ENCODE measurements at regions not wholly inside any gene's neighbourhood (a gene's known extent, or its start where the extent isn't known, plus 50 kb on each side); places are given as distances from the start of the nearest gene placed in this dataset.

GRCh38 chr5:101843055-101843454, 453.0 kb downstream of the SLCO4C1 start:
- Histone ChIP-seq H3K9me3 (replicated peaks in 1 of 3) (no peaks in the 10 kb centered on the region), H3K4me1 (replicated peaks in 1 of 2) (no peaks in the 10 kb centered on the region), H3K27me3 (no peaks in the 10 kb centered on the region), H3K4me3 (no peak overlapping the region), H3K36me3 (replicated peaks in 1 of 2) (no peaks in the 10 kb centered on the region), H3K27ac (no peak overlapping the region)
- no peak for DNase-seq
- intact Hi-C loops (cut with DNase I) = no loop called here
- TF ChIP-seq POLR2A (IDR thresholded peaks at IDR 0.05) (no peak), CTCF (IDR thresholded peaks at IDR 0.05) (no peak)
- WGBS, 4 donors = 64 to 81% (median 76%) methylated on average over 1 of the region's 1 CpG

GRCh38 chr5:101838435-101838834, 457.6 kb downstream of the SLCO4C1 start:
- DNase-seq = no peak
- 51 to 61% (median 57%) methylated on average over 5 of the region's 5 CpGs for WGBS, 4 donors
- no peak for TF ChIP-seq POLR2A (IDR thresholded peaks at IDR 0.05)
- no peak for TF ChIP-seq CTCF (IDR thresholded peaks at IDR 0.05)
- no peaks in the 10 kb centered on the region for H3K27me3 ChIP-seq
- H3K9me3 ChIP-seq (replicated peaks in 1 of 3) = no peaks in the 10 kb centered on the region
- intact Hi-C loops (cut with DNase I) = no loop called here
- no peak overlapping the region for H3K4me3 ChIP-seq
- H3K36me3 ChIP-seq (replicated peaks in 1 of 2) = no peaks in the 10 kb centered on the region
- H3K4me1 ChIP-seq (replicated peaks in 1 of 2) = no peaks in the 10 kb centered on the region
- no peak overlapping the region for H3K27ac ChIP-seq

GRCh38 chr5:101829255-101829654, 466.8 kb downstream of the SLCO4C1 start:
- H3K4me1 ChIP-seq (replicated peaks in 1 of 2) = no peaks in the 10 kb centered on the region
- WGBS, 4 donors = 51 to 68% (median 60%) methylated on average over 4 of the region's 4 CpGs
- no peak for TF ChIP-seq CTCF (IDR thresholded peaks at IDR 0.05)
- peaks cover 0 to 9% (median 0%) of the 10 kb centered on the region in 3 donors for H3K9me3 ChIP-seq (replicated peaks in 1 of 3)
- no peaks in the 10 kb centered on the region for H3K27me3 ChIP-seq
- no peak overlapping the region for H3K4me3 ChIP-seq
- no peaks in the 10 kb centered on the region for H3K36me3 ChIP-seq (replicated peaks in 1 of 2)
- intact Hi-C loops (cut with DNase I) = no loop called here
- no peak overlapping the region for H3K27ac ChIP-seq
- no peak for DNase-seq

- H3K4me3 ChIP-seq = no peak overlapping the region
- H3K36me3 ChIP-seq (replicated peaks in 1 of 2) = no peaks in the 10 kb centered on the region
- no peaks in the 10 kb centered on the region for H3K9me3 ChIP-seq (replicated peaks in 1 of 3)
- TF ChIP-seq POLR2A (IDR thresholded peaks at IDR 0.05) = no peak
- TF ChIP-seq CTCF (IDR thresholded peaks at IDR 0.05) = no peak
- H3K27me3 ChIP-seq = no peaks in the 10 kb centered on the region
- intact Hi-C loops (cut with DNase I) = no loop called here
- DNase-seq = no peak
- no peak overlapping the region for H3K27ac ChIP-seq
- H3K4me1 ChIP-seq (replicated peaks in 1 of 2) = no peaks in the 10 kb centered on the region
These were observed 484.6 kb downstream of the SLCO4C1 start for GRCh38 chr5:101811466-101811865.

Data from adrenal gland (tissue), 9 donors.